HG02852 (cell line): ENCODE measurements at regions not wholly inside any gene's neighbourhood (a gene's known extent, or its start where the extent isn't known, plus 50 kb on each side); places are given as distances from the start of the nearest gene placed in this dataset.

Experiments used
- ATAC-seq: cut with Tn5 transposase; IDR thresholded peaks from one replicate; pipeline ENCODE4 v1.9.1; 2021; ENCODE audit warnings: mild to moderate bottlenecking, moderate library complexity; ENCODE audit not compliant: unreplicated experiment

DNA sequence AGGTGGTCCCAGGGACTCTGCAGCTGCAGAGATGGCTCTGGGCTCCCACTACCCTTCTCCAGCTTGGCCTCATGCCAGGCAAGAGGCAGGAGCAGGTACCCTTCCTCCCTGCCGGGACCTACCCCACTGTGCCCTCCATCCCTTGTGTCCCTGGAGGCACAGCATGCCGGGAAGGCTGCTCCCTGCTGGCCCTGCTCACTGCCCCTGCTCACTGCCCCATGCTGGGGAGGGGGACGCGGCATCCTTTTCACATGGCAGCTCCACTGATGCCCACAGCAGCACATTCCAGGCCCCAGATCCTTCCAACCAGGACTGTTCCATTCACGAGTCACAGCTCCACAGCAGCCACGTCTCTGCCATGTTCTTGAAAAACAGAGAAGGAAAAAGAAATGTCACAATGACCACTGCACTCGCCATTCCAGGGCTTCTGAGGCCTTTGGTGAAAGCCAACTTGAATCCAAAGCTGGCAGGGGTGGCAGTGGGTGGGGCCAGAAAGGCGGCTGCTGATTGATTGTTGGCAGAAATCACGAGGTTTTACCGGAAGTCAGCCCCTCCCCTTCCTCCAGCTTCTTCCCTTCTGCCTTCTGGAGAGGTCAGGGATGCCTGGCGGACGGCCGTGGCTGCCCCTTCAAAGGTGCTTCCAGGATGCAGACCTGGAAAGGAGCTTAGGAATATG lies 268.0 kb downstream of the CYP26B1 start:
- no peak for ATAC-seq

GRCh38 chr2:71878626-71879508 lies 268.8 kb downstream of the CYP26B1 start:
- no peak for ATAC-seq

- ATAC-seq: no peak
Measured at GRCh38 chr2:71877636-71878035, 270.0 kb downstream of the CYP26B1 start.

DNA sequence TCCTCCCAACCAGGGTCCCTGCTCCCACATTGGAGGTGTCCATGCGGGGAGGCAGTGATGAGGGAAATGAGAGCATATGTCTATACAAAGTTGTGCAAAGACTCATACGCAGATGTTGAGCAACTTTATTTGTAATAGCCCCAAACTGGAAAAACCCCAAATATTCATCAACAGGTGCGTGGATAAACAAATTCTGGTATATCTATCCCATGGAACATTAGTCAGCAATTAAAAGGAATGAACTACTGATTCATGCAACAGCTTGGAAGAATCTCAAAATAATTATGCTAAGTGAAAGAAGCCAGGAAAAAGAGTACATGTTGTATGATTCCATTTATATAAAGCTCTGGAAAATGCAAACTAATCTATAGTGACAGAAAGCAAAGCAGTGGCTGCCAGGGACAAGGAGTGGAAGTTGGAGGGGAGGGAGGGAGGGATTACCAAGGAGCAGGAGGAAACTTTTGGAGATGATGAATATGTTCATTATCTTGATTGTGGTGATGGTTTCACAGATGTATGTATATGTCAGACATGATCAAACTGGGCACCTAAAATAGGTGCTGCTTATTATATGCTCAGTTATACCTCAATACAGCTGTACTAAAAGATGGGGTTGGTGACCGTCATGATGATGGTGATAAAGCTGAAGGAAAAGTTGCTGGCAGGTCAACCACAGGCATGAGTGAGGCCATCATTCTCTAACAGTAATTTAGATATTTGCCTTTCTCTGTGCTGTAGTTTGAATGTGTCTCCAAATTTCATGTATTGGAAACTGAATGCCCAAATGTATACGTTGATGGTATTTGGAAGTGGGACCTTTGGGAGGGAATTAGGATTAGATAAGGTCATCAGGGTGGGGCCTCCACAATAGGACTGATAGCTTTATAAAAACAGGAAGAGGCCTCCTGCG lies 270.9 kb downstream of the CYP26B1 start:
- ATAC-seq: no peak

DNA sequence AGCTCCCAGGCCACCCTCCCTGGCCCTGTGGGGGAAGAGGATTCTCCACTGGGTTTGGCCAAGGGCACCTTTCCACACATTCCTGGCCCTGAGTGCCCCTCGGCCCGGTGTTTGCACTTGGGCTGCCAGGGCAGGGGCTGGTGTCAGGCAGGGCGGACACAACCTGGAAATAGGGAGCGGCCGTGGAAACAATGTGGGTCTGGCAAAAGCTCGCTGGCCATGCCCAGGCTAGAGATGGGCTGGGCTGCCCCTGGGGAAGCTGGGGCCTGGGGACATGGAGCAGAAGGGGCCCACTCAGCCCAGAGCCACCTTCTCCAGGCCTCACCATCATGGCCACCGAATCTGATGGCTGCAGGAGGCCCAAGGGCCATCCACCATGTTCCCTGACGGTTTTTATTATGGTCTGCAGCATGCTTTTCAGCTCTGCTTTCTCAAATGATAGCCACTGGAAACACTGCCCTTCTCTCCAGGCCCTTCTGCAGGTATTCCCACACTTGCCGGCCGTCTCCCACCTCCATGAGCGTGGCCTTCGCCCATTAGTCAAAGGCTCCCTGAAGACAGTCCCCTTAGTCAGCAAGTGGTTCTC lies 275.1 kb downstream of the CYP26B1 start:
- ATAC-seq: no peak

DNA sequence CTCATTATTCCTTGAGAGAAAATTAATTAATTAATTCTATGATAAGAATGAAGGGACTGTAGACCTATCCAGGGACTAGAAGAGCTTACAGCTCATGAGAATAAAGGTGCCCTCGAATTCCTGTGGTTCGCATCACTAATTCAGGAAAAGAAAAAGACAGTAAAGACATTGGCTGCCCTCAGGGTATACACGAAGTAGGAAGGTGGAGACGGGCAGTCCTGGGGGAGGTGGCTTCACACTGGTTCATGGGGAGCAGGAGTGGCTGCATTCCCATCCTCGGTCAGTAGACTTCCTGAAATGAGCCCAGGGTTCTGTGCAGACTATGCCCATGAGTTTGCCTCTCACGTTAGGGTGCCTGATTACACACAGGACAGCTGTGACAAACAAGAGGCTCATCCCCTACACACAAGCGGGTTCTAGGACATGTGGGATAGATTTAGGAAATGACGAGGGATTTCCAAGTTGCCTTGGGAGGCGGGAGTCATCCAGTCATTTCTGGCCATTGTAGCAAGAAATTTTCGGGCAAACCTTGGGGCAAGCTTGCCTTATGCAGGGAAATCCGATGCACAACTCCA lies 282.2 kb downstream of the CYP26B1 start:
- no peak for ATAC-seq

DNA sequence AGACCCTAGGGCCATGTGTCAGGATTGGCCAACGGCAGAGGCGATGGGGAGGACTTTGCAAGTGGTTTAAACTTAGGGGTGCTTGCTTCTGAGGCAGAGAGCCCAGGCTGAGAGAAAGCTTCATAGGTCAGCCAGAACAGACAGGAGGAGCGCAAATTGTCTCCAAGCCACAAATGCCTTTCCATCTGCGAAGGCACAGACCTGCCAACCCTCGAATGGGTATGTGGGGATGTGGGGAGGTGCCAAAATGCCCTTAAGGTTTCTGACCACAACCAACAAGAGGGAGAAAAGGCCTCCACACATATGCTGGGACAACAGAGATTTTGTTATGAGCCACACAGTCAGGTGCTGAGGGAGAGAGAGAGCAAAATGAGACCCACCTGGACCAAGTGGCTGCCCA lies 283.6 kb downstream of the CYP26B1 start:
- ATAC-seq: no peak

DNA sequence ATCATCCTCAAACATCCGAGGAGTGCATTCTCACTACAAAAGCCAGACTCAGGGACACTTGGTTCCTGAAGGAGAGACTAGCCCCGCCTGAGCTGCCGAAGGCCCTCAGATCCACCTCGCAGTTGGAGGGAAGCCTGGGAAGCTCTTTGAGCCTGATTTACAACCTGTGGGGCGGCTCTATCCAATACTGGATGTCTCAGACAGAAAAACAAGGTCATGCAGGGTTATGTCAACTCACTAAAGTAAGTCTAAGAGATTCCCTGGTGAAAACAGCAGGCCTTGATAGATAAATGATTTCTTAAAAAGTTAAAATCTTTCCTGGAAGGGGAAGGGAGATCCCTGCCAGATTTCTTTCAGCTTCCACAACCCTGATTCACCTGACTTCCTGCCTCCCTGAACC lies 284.3 kb downstream of the CYP26B1 start:
- no peak for ATAC-seq

DNA sequence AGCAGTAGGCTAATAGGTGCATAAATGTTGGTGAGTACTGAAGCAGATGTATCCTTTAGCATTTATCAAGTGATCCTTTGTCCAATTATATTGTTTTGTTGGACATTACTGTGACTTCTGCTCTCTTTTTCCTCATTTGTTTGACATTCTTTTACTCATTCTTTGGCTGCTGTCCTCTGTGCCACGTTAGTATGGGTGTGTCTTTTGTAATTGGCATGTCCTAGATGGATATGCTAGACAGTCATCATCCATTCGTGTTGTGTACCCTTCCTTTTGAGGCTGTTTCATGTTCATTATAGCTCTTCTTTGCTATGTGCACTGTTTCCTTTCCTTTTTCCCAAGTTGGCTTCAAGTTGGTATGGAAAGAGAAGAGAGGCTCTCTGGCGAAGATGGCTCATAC lies 284.7 kb downstream of the CYP26B1 start:
- no peak for ATAC-seq

DNA sequence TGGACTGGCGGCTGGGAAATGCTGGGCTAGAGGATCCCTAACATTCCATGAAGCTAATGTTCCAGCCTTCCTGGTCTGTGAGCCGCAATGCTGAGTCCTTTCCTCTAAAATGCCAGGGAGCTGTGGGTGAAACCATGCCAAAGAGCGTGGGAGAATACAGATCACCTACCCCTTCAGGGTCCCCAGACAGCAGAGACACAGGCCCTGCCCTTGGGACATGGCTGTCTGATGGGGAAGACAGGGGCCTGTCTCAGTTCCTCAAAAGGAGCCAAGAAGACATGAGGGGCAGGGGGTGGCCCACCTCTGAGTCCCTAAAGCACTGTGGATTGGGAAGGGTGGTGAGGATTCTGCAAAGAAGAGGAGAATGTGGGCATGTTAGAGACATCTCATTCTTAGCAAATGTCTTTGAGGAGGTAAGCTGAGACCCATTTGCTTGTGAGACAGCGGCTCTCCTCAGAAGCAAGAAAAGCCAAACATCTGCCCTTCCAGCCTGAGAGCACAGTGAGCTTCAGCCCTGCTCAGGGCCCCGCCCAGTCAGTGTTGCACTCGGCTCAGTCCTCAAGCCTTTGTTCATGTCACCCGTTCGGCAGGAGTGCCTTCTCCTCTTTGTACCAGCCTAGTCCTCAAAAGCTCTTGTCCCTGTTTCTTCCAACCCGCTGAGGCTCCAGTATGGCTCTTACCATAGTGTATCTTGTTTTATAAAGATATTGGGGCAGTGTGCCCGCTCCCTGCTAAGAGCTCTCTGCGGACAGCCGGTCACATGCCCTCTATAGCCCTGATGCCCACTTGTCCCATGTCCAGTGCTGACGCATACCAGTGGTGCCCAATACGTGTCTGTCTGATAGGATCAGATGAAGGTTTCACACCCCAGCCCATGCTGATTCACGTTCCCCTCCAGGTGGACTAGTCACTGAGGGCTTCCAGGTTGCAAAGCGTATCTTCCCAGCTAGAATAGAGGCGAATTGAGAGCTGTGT lies 286.2 kb downstream of the CYP26B1 start:
- ATAC-seq: no peak

DNA sequence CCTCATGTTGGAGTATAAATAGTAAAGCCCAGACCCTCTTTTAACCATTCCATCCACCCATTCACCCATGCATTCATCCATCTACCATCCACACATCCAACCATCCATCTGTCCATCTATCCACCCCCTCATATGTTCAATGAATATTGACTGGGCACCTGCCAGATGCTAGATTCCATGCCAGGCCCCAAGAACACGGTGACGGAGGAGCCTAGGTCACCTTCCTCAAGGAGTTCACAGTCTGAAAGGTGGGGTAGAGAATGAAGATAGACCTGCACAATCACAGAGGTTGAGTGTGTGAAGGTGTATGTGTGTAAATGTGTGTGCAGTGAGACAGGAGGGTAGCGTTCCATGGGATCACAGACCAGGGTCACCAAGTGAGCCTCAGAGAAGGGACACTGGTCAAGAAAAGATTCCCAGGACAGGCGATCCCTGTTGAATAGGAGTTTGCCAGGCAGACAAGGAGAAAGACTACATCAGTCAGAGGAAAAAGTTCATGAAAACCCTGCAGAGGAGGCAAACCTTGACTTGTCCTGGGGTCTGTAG lies 287.2 kb downstream of the CYP26B1 start:
- ATAC-seq: no peak

GRCh38 chr2:71859211-71859847 lies 288.3 kb downstream of the CYP26B1 start:
- ATAC-seq: no peak

GRCh38 chr2:71858071-71858470 lies 289.6 kb downstream of the CYP26B1 start:
- no peak for ATAC-seq

DNA sequence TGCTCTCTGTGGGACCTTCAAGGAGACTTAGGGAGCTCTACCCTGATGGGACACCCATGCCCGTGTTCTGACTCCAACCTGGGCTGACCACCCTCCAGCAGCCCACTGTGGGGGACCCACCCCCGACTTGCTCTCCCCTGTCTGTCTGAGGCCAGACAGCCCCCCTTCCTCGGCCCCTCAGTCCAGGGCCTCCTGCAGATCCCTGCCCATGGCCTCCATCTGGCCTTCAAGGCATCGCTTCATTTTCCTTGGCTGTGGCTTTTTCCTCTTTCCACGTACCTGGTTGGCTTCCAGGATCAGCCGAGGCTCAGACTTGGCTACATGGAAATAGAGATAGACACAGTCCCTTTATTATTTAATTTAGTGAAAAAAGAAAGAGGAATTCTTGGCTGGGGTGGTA lies 290.0 kb downstream of the CYP26B1 start:
- ATAC-seq: no peak

GRCh38 chr2:71856773-71857525 lies 290.7 kb downstream of the CYP26B1 start:
- ATAC-seq: no peak

DNA sequence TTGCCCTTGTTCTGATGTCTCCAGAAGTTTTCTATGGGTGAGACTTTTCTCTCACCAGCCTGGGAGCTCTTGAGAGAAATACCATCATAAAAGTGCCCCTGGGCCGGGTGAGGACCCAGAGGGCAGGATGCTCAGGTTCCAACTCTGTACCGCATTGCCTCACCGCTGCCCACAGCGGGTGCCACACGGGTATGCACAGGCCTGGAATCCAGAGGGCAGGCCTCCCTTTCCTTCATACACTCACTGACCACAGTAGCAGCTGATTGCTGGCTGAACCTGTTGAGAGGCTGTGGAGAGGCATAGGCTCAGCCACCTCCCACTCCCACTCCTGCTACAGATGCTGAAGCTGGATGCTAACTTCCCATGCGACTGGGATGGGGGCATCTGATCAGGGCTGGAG lies 293.8 kb downstream of the CYP26B1 start:
- no peak for ATAC-seq

GRCh38 chr2:71852141-71852711 lies 295.4 kb downstream of the CYP26B1 start:
- no peak for ATAC-seq
